ENCODE measurements at regions not wholly inside any gene's neighbourhood (a gene's known extent, or its start where the extent isn't known, plus 50 kb on each side); places are given as distances from the start of the nearest gene placed in this dataset.

GRCh38 chr4:97110506-97110905 lies 1032.8 kb downstream of the STPG2 start:
- H3K9me3 ChIP-seq = no peaks in the 10 kb centered on the region
- DNase-seq (no peak), ATAC-seq (no peak)
- in situ Hi-C loops (cut with MboI; ENCODE audit: low sequenced_read_pairs in 4 of 4) (no loop called here), intact Hi-C loops (cut with DNase I; ENCODE audit: low total_unique reads) (no loop called here)
- H3K36me3 ChIP-seq = no peaks in the 10 kb centered on the region
- no peak overlapping the region for H3K4me3 ChIP-seq
- H3K27me3 ChIP-seq = no peaks in the 10 kb centered on the region
- no peak for TF ChIP-seq CTCF (IDR thresholded peaks at IDR 0.05 in 4 of 5, conservative IDR thresholded peaks at IDR 0.05 in 1 of 5)
- TF ChIP-seq POLR2A (IDR thresholded peaks at IDR 0.05) = no peak
- no peaks in the 10 kb centered on the region for H3K4me1 ChIP-seq
- H3K27ac ChIP-seq = no peak overlapping the region

- no peak overlapping the region for H3K27ac ChIP-seq
- H3K4me1 ChIP-seq = no peaks in the 10 kb centered on the region
- in situ Hi-C loops (cut with MboI; ENCODE audit: low sequenced_read_pairs in 4 of 4) (no loop called here), intact Hi-C loops (cut with DNase I; ENCODE audit: low total_unique reads) (no loop called here)
- ATAC-seq = no peak
- no peak for TF ChIP-seq CTCF (IDR thresholded peaks at IDR 0.05 in 4 of 5, conservative IDR thresholded peaks at IDR 0.05 in 1 of 5)
- TF ChIP-seq POLR2A (IDR thresholded peaks at IDR 0.05) = no peak
- DNase-seq = no peak
- no peaks in the 10 kb centered on the region for H3K27me3 ChIP-seq
- H3K4me3 ChIP-seq = no peak overlapping the region
- H3K36me3 ChIP-seq = no peaks in the 10 kb centered on the region
- no peaks in the 10 kb centered on the region for H3K9me3 ChIP-seq
These were observed 1026.8 kb downstream of the STPG2 start for GRCh38 chr4:97116511-97116910.

DNA sequence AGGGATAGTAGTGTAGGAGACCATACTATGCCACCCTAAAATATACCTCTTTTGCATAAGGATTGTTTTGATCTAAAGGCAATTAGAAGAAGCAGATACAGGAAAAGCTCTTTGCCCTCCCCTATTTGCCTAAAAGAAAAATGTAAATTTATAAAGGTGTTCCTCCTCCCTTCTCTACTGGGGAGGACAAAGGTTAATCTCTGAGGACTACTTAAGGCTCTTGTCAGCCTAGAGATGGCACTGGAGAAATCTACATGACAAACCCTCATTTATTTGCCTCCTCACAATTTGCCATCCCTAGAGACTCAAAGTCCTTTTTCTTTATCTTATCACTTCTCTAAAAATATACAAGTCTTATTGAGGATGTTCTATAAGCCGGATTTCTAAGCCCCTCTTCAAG lies 1021.8 kb downstream of the STPG2 start:
- ATAC-seq (no peak), DNase-seq (no peak)
- Histone ChIP-seq H3K4me1 (no peaks in the 10 kb centered on the region), H3K27ac (no peak overlapping the region), H3K9me3 (no peaks in the 10 kb centered on the region), H3K36me3 (no peaks in the 10 kb centered on the region), H3K4me3 (no peak overlapping the region), H3K27me3 (no peaks in the 10 kb centered on the region)
- TF ChIP-seq POLR2A (IDR thresholded peaks at IDR 0.05) (no peak), CTCF (IDR thresholded peaks at IDR 0.05 in 4 of 5, conservative IDR thresholded peaks at IDR 0.05 in 1 of 5) (no peak)
- intact Hi-C loops (cut with DNase I; ENCODE audit: low total_unique reads) = no loop called here
- in situ Hi-C loops (cut with MboI; ENCODE audit: low sequenced_read_pairs in 4 of 4) = no loop called here

GRCh38 chr4:97123573-97123972 lies 1019.7 kb downstream of the STPG2 start:
- H3K36me3 ChIP-seq = no peaks in the 10 kb centered on the region
- intact Hi-C loops (cut with DNase I; ENCODE audit: low total_unique reads) = no loop called here
- H3K4me3 ChIP-seq = no peak overlapping the region
- H3K27ac ChIP-seq = no peak overlapping the region
- no peaks in the 10 kb centered on the region for H3K4me1 ChIP-seq
- ATAC-seq (no peak), DNase-seq (no peak)
- no peaks in the 10 kb centered on the region for H3K9me3 ChIP-seq
- TF ChIP-seq POLR2A (IDR thresholded peaks at IDR 0.05) = no peak
- TF ChIP-seq CTCF (IDR thresholded peaks at IDR 0.05 in 4 of 5, conservative IDR thresholded peaks at IDR 0.05 in 1 of 5) = no peak
- no peaks in the 10 kb centered on the region for H3K27me3 ChIP-seq
- in situ Hi-C loops (cut with MboI; ENCODE audit: low sequenced_read_pairs in 4 of 4) = no loop called here

- intact Hi-C loops (cut with DNase I; ENCODE audit: low total_unique reads) = no loop called here
- TF ChIP-seq POLR2A (IDR thresholded peaks at IDR 0.05) (no peak), CTCF (IDR thresholded peaks at IDR 0.05 in 4 of 5, conservative IDR thresholded peaks at IDR 0.05 in 1 of 5) (no peak)
- ATAC-seq (no peak), DNase-seq (no peak)
- Histone ChIP-seq H3K27ac (no peak overlapping the region), H3K4me3 (no peak overlapping the region), H3K9me3 (no peaks in the 10 kb centered on the region), H3K4me1 (no peaks in the 10 kb centered on the region), H3K36me3 (no peaks in the 10 kb centered on the region), H3K27me3 (no peaks in the 10 kb centered on the region)
- in situ Hi-C loops (cut with MboI; ENCODE audit: low sequenced_read_pairs in 4 of 4) = no loop called here
These were observed 1010.8 kb downstream of the STPG2 start for GRCh38 chr4:97132435-97132834.
